Cardiac muscle cell (in vitro differentiated cells and primary cell): ENCODE measurements at regions not wholly inside any gene's neighbourhood (a gene's known extent, or its start where the extent isn't known, plus 50 kb on each side); places are given as distances from the start of the nearest gene placed in this dataset.

ENCODE experiments used
- DNase-seq, 2 donors: peaks; one replicate each; pipeline versions ENCODE4 v3.0.0 to v3.0.0-alpha.2; 2010 to 2017; ENCODE audit warnings: low read depth in 1 of 2, low spot score in 1 of 2
- H3K27ac ChIP-seq: fragments of 200-600 bp; sonication (generic); 2 replicates; pipeline ENCODE4 v1.5.1; 2016
- H3K27me3 ChIP-seq: fragments of 200-600 bp; sonication (generic); 2 replicates; pipeline ENCODE4 v1.6.0; 2016; ENCODE audit warnings: control low read depth
- H3K36me3 ChIP-seq: fragments of 200-600 bp; sonication (generic); 2 replicates; pipeline ENCODE4 v1.5.1; 2016; ENCODE audit warnings: control low read depth
- H3K4me1 ChIP-seq: fragments of 200-600 bp; sonication (generic); 2 replicates; pipeline ENCODE4 v1.8.1; 2017; ENCODE audit warnings: low read depth, mild to moderate bottlenecking, mixed run types
- H3K4me3 ChIP-seq: fragments of 200-600 bp; sonication (generic); 2 replicates; pipeline ENCODE4 v1.5.1; 2016; ENCODE audit warnings: mild to moderate bottlenecking
- H3K9me3 ChIP-seq: fragments of 200-600 bp; sonication (generic); 2 replicates; pipeline ENCODE4 v1.5.1; 2017; ENCODE audit warnings: low read depth, mild to moderate bottlenecking, control low read depth
- TF ChIP-seq, protein P1 (sequence below): IDR thresholded peaks from 2 replicates; pipeline ENCODE4 v1.5.1; 2012; ENCODE audit warnings: low read depth, mild to moderate bottlenecking, low read length

GRCh38 chr14:62168564-62169155, 406.4 kb downstream of the SNAPC1 start:
- H3K27ac ChIP-seq: no peak overlapping the region
- H3K27me3 ChIP-seq: no peaks in the 10 kb centered on the region
- no peaks in the 10 kb centered on the region for H3K9me3 ChIP-seq
- H3K36me3 ChIP-seq: no peaks in the 10 kb centered on the region
- TF ChIP-seq, protein P1, sequence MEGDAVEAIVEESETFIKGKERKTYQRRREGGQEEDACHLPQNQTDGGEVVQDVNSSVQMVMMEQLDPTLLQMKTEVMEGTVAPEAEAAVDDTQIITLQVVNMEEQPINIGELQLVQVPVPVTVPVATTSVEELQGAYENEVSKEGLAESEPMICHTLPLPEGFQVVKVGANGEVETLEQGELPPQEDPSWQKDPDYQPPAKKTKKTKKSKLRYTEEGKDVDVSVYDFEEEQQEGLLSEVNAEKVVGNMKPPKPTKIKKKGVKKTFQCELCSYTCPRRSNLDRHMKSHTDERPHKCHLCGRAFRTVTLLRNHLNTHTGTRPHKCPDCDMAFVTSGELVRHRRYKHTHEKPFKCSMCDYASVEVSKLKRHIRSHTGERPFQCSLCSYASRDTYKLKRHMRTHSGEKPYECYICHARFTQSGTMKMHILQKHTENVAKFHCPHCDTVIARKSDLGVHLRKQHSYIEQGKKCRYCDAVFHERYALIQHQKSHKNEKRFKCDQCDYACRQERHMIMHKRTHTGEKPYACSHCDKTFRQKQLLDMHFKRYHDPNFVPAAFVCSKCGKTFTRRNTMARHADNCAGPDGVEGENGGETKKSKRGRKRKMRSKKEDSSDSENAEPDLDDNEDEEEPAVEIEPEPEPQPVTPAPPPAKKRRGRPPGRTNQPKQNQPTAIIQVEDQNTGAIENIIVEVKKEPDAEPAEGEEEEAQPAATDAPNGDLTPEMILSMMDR: no peak
- H3K4me1 ChIP-seq: no peaks in the 10 kb centered on the region
- no peak for DNase-seq
- no peak overlapping the region for H3K4me3 ChIP-seq

DNA sequence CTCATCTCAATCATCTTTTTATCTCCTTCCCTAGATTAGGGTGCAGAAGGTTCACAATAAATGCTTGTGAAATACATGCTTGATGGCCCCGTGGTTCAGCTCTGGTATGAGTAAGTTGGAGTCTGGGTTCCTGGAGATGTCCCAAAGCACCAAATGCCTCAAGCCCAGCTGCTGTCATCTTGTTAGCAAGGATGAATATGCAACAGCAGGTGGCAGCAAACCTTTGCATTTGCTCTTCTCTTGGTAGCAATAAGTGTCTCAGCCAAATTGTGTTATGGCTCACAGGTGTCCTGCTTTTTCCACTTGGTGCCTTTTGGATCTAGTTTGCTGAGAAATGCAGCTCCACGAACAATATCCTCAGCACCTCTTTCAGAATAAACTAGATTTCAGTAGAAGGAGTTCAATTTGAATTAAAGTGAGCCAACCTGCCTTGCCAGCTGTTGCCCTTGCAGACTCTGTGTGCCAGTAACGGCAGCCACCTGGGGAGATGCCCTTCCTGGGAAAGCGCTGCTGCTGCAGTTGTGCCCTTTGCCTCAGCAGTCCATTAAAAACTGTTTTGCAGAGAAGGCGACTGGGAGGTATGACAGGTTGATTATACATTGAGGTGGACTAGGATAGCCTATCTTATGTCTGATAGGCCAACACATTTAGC, 417.3 kb downstream of the SNAPC1 start:
- Histone ChIP-seq H3K9me3 (no peaks in the 10 kb centered on the region), H3K27ac (no peak overlapping the region), H3K27me3 (no peaks in the 10 kb centered on the region), H3K4me3 (no peak overlapping the region), H3K36me3 (no peaks in the 10 kb centered on the region), H3K4me1 (no peaks in the 10 kb centered on the region)
- TF ChIP-seq, protein P1: peak; percentile 73
- peak; percentile 83 to 92 for DNase-seq

- TF ChIP-seq, protein P1: no peak
- H3K36me3 ChIP-seq: no peaks in the 10 kb centered on the region
- H3K9me3 ChIP-seq: no peaks in the 10 kb centered on the region
- DNase-seq: no peak
- no peak overlapping the region for H3K4me3 ChIP-seq
- no peaks in the 10 kb centered on the region for H3K27me3 ChIP-seq
- no peak overlapping the region for H3K27ac ChIP-seq
- no peaks in the 10 kb centered on the region for H3K4me1 ChIP-seq
These were observed 419.4 kb downstream of the SNAPC1 start for GRCh38 chr14:62181591-62181990.

- TF ChIP-seq, protein P1: no peak
- H3K4me3 ChIP-seq: no peak overlapping the region
- no peaks in the 10 kb centered on the region for H3K4me1 ChIP-seq
- no peak overlapping the region for H3K27ac ChIP-seq
- no peaks in the 10 kb centered on the region for H3K36me3 ChIP-seq
- H3K9me3 ChIP-seq: no peaks in the 10 kb centered on the region
- peak in 1 of 2 donors; percentile 46 for DNase-seq
- H3K27me3 ChIP-seq: no peaks in the 10 kb centered on the region
These were observed 422.9 kb downstream of the SNAPC1 start for GRCh38 chr14:62185078-62185477.

GRCh38 chr14:62187265-62187664, 425.0 kb downstream of the SNAPC1 start:
- Histone ChIP-seq H3K27ac (no peak overlapping the region), H3K4me3 (no peak overlapping the region), H3K36me3 (no peaks in the 10 kb centered on the region), H3K9me3 (no peaks in the 10 kb centered on the region), H3K27me3 (no peaks in the 10 kb centered on the region), H3K4me1 (no peaks in the 10 kb centered on the region)
- TF ChIP-seq, protein P1: no peak
- peak in 1 of 2 donors; percentile 42 for DNase-seq
